MV-4-11 (cell line): ENCODE measurements at regions not wholly inside any gene's neighbourhood (a gene's known extent, or its start where the extent isn't known, plus 50 kb on each side); places are given as distances from the start of the nearest gene placed in this dataset.

Experiments
- DNase-seq: peaks from one replicate; lab custom pipeline; 2025; lab: John Stamatoyannopoulos, UW

DNA sequence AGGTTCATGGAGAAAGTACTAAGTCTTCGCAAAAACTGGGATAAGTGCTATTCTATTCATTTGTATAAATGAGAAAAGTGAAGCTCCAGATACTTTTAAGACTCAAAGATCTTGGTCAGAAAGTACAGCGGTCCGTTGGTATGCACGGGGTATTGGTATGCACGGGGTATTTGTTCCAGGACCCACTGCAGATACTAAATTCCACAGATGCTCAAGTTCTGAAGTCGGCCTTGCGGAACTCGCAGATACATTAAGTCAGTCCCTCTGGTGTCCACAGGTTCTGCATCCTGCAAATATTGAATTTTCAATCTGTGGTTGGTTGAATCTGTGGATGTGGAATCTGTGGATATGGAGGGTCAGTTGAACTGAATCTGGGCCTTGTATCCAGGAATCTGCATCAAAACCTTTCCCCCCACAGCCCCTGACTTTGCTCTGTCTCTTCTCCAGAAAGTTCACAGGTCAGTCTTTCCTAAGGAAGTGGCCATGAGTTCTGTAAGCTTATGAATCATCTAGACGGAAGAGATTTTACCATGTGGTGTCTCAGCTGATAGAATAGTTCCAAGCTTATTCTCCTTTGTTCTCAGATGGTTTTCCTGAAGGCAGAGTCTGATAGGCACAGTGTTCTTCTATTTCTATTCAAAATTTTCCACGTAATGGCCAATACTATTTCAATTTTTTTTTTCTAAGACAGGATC is 274.7 kb downstream of the NEDD1 start:
- DNase-seq, result no peak

DNA sequence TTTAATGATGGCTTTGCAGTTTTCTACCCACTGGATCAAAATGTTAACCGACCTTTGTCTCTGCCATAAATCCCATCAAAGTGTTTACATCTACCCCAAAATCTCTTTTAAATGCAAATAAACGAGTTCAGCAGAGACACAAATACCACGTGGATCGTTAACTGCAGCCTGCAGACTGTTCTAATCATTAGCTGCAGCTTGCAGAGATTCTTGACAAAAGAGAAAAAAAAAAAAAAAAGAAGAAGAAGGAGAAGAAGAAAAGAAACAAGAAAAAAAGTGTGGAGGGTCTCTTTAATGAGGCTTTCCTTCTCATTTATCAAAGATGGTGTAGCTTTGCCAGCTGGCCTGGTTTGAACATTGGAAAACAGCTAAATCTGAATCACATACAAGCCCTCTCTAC is 275.7 kb downstream of the NEDD1 start:
- no peak for DNase-seq

DNA sequence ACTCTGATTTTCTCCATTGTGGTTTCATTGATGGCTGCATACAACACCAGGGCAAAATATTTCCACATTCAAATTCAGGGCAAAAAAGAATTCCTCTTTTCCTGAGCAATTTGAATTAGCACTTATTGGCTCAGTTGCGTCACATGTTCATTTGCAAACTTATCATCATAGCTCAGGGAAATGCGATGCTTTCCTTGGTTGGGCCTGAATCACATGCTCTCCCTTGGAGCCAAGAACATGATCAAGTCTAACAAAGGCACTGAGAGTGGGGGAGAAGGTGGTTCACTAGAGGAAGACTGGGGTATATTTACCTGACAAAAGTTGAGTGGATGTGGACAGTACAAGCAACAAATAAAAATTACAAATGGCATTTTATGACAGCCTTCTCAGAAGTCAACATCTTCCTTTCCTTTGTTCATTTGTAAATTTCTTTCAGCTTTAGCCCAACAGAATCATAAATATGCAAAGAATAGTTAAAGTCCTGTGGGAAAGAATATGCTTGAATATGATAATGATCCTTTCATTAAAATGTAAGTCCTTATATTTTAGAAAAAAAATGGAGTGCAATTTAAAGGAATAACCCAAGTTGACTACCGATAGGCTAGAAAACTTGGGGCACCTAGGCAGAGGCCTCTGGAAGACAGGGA is 277.2 kb downstream of the NEDD1 start:
- DNase-seq, result no peak

DNA sequence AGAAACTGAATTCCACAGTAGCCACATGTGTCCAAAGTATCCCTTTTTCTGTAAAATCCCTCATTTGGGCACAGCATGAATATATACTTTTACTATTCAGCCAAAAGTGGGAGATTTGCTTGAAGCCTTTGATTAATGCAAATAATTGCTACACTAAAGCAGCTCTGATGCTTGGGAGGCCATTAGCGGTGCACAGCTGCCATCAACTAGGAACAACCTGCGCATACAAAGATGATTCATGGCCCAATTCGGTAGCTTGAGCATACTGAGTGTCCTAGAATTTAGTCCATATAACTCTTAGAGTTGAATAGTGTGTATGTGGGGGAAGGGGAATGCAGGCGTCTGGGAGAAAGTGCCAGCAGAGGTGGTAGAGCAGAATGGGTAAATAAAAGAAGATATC is 277.0 kb upstream of the RMST start:
- no peak for DNase-seq

DNA sequence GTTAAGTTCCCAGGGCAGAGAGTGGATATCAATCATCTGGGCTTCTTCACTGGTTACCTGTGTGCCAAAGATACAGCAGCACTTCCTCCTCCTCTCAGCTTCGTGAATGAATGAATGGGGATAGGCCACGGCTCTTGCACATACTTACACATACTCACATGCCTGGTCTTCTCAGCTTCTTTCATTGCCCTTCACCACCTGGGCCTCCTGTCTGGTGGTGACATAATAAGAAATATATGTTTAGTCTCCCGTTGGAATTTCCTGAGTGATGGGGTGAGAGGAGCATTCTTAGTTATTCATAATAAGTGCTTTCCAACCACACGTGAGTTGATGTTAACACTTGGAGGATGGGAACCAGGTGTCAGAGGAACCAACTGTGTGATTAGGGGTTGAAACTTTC is 268.1 kb upstream of the RMST start:
- DNase-seq, result no peak

DNA sequence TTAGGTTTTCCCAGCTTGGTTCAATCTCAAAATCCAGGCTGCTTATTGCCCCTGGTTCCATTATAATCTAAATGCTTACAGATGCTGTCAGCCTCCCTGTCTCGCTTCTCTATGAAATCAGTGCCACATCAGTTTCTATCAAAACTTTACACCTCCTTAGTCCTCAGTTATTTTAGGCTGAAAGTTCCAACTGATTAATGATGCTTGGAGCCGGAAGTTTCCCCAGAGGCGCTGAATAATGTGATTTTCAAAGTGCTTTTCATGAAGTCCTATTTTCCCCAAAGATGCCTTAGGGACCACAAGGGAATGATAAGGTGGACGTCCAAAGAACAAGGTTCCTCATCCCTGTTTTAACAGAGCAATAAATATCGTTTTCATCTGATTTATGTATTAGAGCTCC is 262.4 kb upstream of the RMST start:
- DNase-seq, result no peak

DNA sequence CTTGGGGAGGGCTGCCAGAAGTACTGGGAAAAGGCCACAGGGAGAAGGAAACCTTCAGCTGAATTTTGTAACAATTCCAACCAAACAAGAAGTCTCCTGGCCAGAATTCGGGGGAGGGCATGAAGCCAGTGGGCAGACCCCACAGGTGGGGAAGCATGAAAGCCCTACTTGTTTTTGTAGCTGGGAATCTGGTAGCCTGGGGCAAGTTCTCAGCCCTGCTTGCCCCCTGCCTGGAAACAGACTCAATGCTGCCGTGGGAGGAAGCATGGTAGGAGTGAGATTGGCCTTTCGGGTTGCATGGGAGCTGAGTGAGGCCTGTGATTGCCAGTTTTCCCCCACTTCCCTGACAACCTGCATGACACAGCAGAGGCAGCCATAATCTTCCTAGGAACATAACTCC is 259.2 kb upstream of the RMST start:
- no peak for DNase-seq

DNA sequence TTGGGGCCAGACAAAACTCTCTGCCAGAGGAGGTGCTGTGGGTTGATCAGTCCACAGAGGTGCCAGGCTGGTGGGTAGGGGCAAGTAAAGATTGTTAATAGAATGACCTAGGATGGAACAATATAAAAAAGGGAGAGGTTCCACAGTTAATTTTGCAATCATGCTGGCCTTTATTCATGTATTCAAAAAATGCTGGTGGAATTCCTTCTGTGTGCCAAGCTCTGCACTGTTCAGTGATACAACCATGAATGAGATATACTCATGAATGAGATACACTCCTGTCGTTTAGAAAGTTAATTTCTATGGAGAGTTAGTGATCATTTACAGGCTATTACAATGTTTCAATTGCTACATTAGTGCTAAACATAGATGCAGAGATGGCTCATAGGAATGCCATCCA is 252.6 kb upstream of the RMST start:
- DNase-seq, result no peak

DNA sequence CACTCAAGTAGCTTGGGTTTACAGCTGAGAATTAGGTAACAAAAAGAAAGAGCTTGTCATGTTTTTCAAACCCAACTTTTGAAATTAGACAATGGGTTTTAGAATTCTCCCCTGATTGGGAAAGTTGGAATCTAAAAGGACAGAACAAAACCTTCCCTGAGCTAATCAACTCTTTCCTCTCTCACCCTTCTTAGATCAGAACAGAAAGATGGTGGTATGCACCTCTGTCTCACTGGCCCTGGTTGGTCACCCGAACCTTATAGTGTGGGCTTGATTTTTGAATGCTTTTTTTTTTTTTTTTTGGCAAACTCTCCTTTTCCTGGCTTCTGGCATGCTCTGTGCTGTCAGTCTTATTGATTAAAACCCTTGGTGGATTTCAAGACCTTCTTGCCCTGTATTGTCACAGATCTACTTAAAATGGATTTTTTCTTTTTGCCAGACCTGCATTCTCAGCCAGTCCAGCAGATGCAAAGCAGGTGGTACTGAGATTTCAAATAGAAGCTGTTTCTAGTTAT is 251.1 kb upstream of the RMST start:
- no peak for DNase-seq

DNA sequence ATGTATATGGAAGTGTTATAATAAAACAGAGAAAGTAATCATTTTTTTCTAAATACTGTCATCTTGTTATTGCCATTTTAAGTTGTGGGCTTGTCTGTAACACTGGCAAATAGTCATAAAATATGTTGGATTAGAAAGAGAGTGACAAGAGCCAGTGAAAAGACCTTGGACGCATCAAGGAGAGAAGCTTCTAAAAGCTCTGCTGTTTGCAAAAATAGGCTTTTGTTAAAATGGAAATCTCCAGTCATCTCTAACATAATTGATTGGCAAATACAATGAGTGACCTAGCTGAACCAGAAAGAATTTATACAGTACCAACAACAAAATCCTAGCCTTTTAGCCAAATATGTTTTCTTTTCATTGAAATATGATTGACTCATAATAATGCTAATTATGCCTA is 245.8 kb upstream of the RMST start:
- DNase-seq, result no peak

DNA sequence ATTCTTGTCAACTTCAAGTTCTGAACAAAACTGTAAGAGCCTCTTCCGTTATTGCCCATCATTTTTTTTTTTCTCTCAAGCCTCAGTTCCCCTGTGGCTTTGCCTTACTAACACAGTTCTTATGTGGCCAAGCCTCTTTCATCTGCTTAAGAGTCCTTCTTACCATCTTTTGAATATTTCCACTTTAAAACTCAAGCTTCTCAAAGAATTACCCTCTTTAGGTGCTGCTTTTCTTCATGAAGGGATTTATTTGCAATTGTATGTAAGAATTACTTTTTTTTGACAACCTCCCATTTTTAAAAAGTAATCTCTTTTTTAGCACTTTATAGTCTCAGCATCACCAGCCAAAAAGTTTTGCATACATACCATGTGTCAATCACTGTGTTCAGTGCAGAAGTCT is 240.2 kb upstream of the RMST start:
- no peak for DNase-seq

DNA sequence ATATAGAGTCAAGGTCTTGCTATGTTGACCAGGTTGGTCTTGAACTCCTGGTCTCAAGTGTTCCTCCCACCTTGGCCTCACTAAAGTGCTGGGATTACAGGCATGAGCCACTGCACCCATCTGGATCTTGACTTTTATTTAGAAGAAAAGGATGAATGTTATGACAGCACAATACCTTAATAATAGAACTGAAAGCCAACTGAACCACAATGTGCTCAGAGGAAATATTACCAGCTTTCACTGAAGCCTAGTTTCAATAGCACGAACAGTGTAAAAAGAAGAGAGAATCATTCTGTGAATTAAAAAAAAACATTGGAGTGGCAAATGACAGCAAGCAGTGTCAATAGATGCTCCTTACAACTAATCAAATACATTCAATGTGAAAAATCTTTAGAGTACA is 239.2 kb upstream of the RMST start:
- no peak for DNase-seq

DNA sequence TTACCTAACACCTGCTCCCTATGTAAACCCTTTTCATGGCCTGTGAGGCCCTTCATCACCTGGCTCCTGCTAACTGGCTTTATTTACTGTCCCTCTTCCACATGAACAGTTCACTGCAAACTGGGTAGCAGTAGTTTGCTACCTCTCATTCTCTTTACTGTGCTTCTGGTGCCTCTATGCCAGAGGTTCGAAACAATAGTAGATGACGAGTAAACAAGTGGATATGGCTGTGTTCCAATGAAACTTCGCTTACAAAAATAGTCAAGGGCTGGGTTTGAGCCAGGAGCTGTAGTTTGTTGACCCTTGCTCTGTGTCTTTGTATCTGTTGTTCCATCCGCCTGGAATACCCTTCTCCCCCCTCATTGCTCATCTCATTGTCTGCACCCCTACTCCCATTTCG is 233.6 kb upstream of the RMST start:
- no peak for DNase-seq

DNA sequence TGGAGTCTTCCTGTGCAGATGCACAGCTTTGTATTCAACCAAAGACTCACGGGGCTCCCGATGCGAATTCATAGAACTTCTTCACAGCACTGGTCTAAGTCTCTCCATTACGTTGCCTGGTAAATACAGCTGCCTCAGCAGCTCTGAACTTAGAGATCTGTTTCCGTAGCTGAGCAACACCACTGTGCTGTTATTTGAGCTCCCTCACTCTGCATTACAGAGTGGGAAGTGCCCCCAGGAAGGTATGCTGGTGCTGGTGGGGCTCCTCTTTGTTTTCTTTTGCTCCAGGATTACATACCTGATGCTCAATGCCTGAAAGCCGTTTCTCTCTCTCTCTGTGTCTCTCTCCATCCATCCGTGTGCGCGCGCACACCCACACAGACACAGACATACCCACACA is 227.5 kb upstream of the RMST start:
- DNase-seq, result no peak

DNA sequence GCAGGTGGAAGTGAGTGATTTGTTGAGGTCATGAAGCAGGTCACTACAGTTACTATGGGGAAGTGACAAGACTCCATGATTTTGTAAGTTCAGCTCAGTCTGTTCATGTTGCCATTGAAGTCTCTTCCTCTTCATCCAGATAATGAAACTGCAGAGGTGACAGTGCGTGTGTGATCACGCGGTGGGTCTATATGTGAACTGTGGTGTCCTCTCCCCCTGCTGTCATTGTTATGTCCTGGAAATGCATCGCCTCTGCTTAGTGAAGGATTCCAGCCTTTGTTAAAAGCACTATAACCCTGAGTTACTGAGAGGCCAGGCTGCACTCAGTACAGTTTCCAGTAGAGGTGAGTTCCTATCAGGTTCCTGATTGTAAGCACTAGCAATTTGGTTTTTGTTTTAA is 216.2 kb upstream of the RMST start:
- DNase-seq, result peak; percentile 75

DNA sequence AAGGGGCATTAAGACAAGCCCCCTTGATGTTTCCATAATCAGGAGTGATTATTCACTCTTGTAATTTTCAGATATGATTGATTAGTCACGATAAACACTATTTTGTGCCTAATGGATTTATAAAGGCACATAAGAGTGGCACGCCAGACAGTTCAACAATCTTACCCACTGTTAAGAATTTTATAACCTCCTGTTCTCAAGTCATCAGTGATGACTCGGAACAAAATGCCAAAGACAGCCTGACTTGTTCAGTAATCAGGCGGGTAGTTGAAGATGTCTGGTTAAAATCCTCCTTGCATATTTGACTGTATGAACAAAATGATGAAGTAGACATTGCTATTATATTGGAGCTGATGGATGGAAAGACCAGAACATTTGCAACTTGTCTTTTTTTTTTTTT is 212.1 kb upstream of the RMST start:
- no peak for DNase-seq

DNA sequence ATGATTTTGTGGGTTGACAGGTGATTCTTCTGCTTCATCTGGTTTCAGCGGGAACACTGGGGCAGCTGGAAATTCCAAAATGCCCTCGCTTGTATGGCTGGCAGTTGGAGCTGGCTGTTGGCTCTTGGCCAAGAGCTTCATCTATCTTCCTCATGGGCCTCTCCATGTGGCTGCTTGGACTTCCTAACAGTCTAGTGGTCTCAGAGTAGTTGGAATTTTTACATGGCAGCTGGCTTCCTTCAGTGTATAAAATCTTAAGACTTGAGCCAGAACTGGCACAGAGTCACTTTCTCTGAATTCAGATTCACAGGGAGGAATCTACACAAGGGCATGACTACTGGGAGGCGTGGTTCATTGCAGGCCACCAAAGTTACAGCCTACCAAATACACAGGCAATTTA is 204.9 kb upstream of the RMST start:
- DNase-seq, result no peak

DNA sequence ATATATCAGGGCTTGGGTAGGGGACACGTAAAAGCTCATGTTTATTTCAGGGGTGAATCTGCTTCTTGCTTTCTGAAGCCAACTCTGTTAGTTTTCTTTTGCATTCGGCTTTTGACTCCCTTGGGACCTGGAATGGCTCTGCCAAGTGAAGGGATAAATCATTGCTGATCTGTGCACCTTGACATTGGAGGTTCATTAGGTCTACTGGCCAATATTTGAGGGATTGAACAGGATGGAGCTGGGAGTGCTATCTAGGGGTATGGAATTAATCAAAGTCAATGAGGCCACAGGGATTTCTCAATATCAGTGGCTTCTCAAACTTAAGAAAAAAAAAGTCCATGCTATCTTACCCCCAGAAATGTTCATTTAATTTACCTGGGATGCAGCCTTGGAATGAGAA is 203.5 kb upstream of the RMST start:
- DNase-seq, result no peak

DNA sequence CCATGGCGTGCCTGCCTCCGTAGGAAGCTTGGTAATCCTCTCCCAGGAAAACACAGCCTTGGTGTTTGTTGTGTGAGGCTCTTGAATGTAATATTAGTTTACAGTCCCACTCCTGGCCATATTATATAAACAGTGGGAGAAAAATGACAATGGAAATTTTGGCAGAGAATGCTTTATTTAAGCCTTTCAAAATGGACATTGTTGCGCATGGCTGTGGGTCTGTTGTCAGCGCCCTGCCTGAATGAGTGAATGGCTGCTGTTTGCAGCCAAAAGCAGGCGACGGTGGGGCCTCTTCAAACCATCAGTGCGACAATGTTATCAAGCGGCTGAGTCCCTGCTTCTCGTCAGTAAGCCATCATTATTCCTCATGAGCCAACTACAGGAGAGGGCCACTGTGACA is 201.8 kb upstream of the RMST start:
- no peak for DNase-seq

DNA sequence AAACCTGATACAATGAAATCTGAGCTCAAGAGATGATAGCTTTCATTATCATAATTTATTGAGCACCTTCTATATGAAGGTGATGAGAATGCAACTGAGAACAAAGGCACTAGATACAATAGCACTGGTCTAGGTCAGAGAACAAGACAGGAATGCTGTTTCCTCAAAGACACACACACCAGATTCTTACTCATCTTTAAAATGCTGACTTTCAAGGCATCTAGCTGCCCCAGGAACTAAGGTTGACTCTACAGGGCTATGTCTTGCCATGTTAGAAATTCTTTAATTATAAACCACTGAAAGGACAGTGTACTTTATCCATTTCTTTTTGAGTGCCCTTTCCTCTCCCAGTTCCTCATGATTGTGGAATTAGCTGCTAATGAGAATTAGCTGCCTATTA is 195.4 kb upstream of the RMST start:
- DNase-seq, result no peak

DNA sequence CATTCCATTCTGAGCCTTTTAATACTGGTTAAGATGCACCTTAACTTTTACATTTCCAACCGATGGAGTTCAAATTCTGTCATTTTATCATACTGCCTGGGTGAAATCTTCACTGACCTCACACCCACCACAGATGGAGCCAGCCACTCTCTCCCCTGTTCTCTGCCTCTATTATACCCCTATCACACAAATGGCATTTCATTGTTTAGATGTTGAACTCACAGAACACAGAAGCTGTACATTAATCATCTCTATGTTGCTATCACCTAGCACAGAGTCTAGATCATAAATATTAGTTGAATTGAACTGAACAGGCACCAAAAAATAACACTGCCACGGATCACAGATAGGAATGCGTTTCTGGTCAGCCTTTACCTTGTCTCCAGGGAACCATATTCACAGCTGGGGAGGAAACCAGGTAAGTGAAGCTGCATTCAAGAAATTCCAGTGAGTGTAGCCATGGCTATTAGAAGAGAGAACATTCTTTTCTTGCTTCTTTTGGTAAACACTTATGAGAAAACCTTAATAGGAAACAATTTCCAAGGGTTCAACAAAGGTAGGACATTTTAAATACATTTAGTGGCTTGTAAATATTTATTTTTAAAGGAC is 194.9 kb upstream of the RMST start:
- DNase-seq, result no peak

DNA sequence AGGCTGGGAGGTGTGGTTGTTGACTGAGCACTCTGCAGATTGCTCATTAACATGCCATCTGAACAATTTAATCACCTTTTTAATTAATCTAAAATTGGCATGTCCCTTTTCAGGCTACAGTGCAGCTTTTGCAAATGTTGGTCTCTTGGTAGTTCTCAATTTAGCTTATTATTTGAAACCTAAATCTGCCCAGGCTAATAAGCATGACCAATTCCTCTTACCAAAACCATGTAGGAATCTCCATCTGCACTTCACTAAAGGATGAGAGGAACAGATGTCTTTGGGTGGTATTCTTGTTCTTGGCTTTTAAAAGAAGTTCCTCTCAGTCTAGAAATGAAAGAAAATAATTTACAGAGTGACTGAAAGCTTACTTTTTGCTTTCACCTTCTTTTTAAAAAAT is 190.1 kb upstream of the RMST start:
- no peak for DNase-seq

DNA sequence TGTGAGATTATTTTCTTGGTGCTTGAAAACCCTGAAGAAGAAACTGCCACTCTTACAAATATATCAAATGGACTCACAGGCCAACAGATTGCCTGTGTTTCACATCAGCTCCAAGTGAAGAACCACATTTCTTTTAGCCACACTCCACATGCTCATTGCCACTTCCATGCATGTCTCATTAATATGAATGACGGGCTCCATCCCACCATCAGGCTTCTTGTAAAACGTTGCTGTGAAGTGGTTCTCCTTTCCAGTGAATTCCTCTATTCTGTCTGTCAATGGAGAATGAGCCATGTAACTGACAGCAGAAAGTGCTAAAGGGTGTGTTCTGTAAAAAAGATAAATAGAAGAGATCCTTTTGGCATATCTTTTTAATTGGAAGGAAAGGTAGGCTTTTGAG is 188.2 kb upstream of the RMST start:
- no peak for DNase-seq

DNA sequence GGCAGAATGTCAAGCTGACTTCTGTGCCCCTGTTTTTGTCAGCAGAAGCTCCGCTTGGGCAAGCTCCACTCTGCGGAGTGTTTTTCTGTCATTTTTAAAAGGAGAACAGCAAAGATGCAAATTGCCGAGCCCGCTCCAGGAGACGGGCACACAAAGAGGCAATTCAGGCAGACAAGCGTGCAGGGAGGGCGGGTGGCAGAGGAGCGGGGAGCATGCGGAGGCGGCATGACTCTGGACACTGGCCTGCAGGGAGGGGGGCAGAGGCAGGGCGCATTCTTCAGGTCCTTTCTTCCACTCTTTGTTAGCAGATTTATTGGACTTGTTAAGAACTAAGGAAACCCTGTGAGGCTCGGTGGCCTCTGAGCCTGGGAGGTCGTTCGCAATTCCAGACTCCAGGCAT is 187.3 kb upstream of the RMST start:
- DNase-seq, result no peak
